ENCODE measurements at regions not wholly inside any gene's neighbourhood (a gene's known extent, or its start where the extent isn't known, plus 50 kb on each side); places are given as distances from the start of the nearest gene placed in this dataset.

- Histone ChIP-seq H3K27ac (no peak overlapping the region), H4K20me1 (ENCODE audit: insufficient read depth) (no peaks in the 10 kb centered on the region), H3K79me2 (ENCODE audit: insufficient read depth) (no peaks in the 10 kb centered on the region), H3K9me3 (ENCODE audit: low read depth) (no peaks in the 10 kb centered on the region), H3K9ac (no peak overlapping the region), H3K27me3 (replicated peaks; ENCODE audit: insufficient read depth) (no peaks in the 10 kb centered on the region), H3F3A (ENCODE audit: insufficient read depth) (no peaks in the 10 kb centered on the region), H3K4me1 (ENCODE audit: insufficient read depth) (no peaks in the 10 kb centered on the region), H2AFZ (no peak overlapping the region), H3K36me3 (ENCODE audit: low read depth) (no peaks in the 10 kb centered on the region), H3K9me2 (ENCODE audit: insufficient read depth) (no peaks in the 10 kb centered on the region), H3K4me2 (ENCODE audit: unreplicated experiment) (no peak overlapping the region), H3K4me3 (no peak overlapping the region)
- no peak for DNase-seq
- TF ChIP-seq EZH2phosphoT487 (IDR thresholded peaks at IDR 0.05; ENCODE audit: insufficient read depth, low read depth) (no peak), EZH2 (IDR thresholded peaks at IDR 0.05; ENCODE audit: insufficient read depth, poor library complexity, severe bottlenecking) (no peak)
- 46 to 52% methylated on average over 3 of the region's 3 CpGs for WGBS, 2 experiments (ENCODE audit: low coverage in 1 of 2, low lambda C conversion rate in 2 of 2, missing lambda C conversion rate in 2 of 2)
- in situ Hi-C loops (cut with MboI), result no loop called here
These were observed 74.1 kb upstream of the LRATD1 start for GRCh38 chr2:14558335-14558919.

- Histone ChIP-seq H3K4me2 (ENCODE audit: unreplicated experiment) (no peak overlapping the region), H3K9ac (no peak overlapping the region), H3F3A (ENCODE audit: insufficient read depth) (no peaks in the 10 kb centered on the region), H3K9me3 (ENCODE audit: low read depth) (no peaks in the 10 kb centered on the region), H2AFZ (no peak overlapping the region), H3K4me3 (no peak overlapping the region), H3K9me2 (ENCODE audit: insufficient read depth) (no peaks in the 10 kb centered on the region), H3K27me3 (replicated peaks; ENCODE audit: insufficient read depth) (no peaks in the 10 kb centered on the region), H3K4me1 (ENCODE audit: insufficient read depth) (no peaks in the 10 kb centered on the region), H3K27ac (no peak overlapping the region), H3K79me2 (ENCODE audit: insufficient read depth) (no peaks in the 10 kb centered on the region), H3K36me3 (ENCODE audit: low read depth) (no peaks in the 10 kb centered on the region), H4K20me1 (ENCODE audit: insufficient read depth) (no peaks in the 10 kb centered on the region)
- in situ Hi-C loops (cut with MboI), result no loop called here
- WGBS, 2 experiments (ENCODE audit: low coverage in 1 of 2, low lambda C conversion rate in 2 of 2, missing lambda C conversion rate in 2 of 2), result 36 to 52% methylated on average over 3 of the region's 3 CpGs
- TF ChIP-seq EZH2phosphoT487 (IDR thresholded peaks at IDR 0.05; ENCODE audit: insufficient read depth, low read depth) (no peak), EZH2 (IDR thresholded peaks at IDR 0.05; ENCODE audit: insufficient read depth, poor library complexity, severe bottlenecking) (no peak)
- no peak for DNase-seq
These were observed 71.8 kb upstream of the LRATD1 start for GRCh38 chr2:14560716-14561115.

DNA sequence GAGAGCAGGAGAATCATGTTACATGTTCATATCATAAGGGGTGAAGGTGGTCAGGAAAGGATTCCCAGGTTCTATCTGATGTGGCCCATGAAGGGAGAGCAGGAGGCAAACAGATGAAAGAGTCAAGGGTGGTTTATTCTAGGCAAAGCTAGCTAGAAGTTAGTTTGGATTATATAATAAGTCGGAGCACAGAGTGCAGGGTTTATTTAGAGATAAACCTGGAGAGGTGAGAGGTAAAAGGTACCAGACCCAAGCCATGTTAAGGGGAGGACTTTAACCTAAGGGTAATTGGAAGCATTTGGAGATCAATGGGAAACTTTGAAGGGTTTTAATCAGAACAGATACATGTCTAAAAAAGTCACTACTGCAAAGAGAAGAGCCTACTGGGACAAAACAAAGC, 69.2 kb upstream of the LRATD1 start:
- WGBS, 2 experiments (ENCODE audit: low coverage in 1 of 2, low lambda C conversion rate in 2 of 2, missing lambda C conversion rate in 2 of 2), result 18 to 21% methylated on average over 1 of the region's 1 CpG
- in situ Hi-C loops (cut with MboI), result no loop called here
- Histone ChIP-seq H3K27ac (no peak overlapping the region), H3F3A (ENCODE audit: insufficient read depth) (no peaks in the 10 kb centered on the region), H3K4me1 (ENCODE audit: insufficient read depth) (no peaks in the 10 kb centered on the region), H3K9me3 (ENCODE audit: low read depth) (no peaks in the 10 kb centered on the region), H3K9me2 (ENCODE audit: insufficient read depth) (no peaks in the 10 kb centered on the region), H4K20me1 (ENCODE audit: insufficient read depth) (no peaks in the 10 kb centered on the region), H3K27me3 (replicated peaks; ENCODE audit: insufficient read depth) (no peaks in the 10 kb centered on the region), H3K4me3 (no peak overlapping the region), H2AFZ (no peak overlapping the region), H3K36me3 (ENCODE audit: low read depth) (no peaks in the 10 kb centered on the region), H3K4me2 (ENCODE audit: unreplicated experiment) (no peak overlapping the region), H3K9ac (no peak overlapping the region), H3K79me2 (ENCODE audit: insufficient read depth) (no peaks in the 10 kb centered on the region)
- DNase-seq, result no peak
- TF ChIP-seq EZH2 (IDR thresholded peaks at IDR 0.05; ENCODE audit: insufficient read depth, poor library complexity, severe bottlenecking) (no peak), EZH2phosphoT487 (IDR thresholded peaks at IDR 0.05; ENCODE audit: insufficient read depth, low read depth) (no peak)

DNA sequence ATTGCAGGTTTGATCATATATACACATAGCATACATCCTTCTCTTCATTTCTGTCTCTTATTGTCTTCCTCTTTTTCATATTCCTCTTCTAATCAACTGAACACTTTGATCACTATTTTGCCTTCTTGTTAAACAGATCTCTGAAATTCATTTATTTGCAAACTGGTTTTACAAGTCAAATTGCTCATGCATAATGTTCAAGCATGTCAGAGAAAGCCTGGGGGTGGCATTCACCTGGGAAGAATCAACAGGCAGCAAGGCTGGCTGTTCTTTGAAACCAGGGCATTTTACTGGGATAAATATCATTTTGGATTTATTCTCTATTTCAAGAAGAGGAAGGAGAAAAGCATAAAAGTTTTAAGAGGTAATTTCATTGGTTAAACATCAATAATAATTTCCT, 66.9 kb upstream of the LRATD1 start:
- Histone ChIP-seq H3F3A (ENCODE audit: insufficient read depth) (no peaks in the 10 kb centered on the region), H4K20me1 (ENCODE audit: insufficient read depth) (no peaks in the 10 kb centered on the region), H3K9me3 (ENCODE audit: low read depth) (no peaks in the 10 kb centered on the region), H3K79me2 (ENCODE audit: insufficient read depth) (no peaks in the 10 kb centered on the region), H3K27me3 (replicated peaks; ENCODE audit: insufficient read depth) (no peaks in the 10 kb centered on the region), H3K4me2 (ENCODE audit: unreplicated experiment) (no peak overlapping the region), H3K4me1 (ENCODE audit: insufficient read depth) (no peaks in the 10 kb centered on the region), H3K36me3 (ENCODE audit: low read depth) (no peaks in the 10 kb centered on the region), H3K9ac (no peak overlapping the region), H2AFZ (no peak overlapping the region), H3K27ac (no peak overlapping the region), H3K9me2 (ENCODE audit: insufficient read depth) (no peaks in the 10 kb centered on the region), H3K4me3 (no peak overlapping the region)
- in situ Hi-C loops (cut with MboI), result no loop called here
- DNase-seq, result no peak
- no peak for TF ChIP-seq EZH2 (IDR thresholded peaks at IDR 0.05; ENCODE audit: insufficient read depth, poor library complexity, severe bottlenecking)
- TF ChIP-seq EZH2phosphoT487 (IDR thresholded peaks at IDR 0.05; ENCODE audit: insufficient read depth, low read depth), result no peak

GRCh38 chr2:14567561-14567960, 65.0 kb upstream of the LRATD1 start:
- Histone ChIP-seq H3F3A (ENCODE audit: insufficient read depth) (no peaks in the 10 kb centered on the region), H4K20me1 (ENCODE audit: insufficient read depth) (no peaks in the 10 kb centered on the region), H3K9ac (no peak overlapping the region), H3K4me2 (ENCODE audit: unreplicated experiment) (no peak overlapping the region), H3K4me3 (no peak overlapping the region), H3K9me3 (ENCODE audit: low read depth) (no peaks in the 10 kb centered on the region), H3K36me3 (ENCODE audit: low read depth) (no peaks in the 10 kb centered on the region), H3K4me1 (ENCODE audit: insufficient read depth) (no peaks in the 10 kb centered on the region), H3K79me2 (ENCODE audit: insufficient read depth) (no peaks in the 10 kb centered on the region), H3K27ac (no peak overlapping the region), H3K9me2 (ENCODE audit: insufficient read depth) (no peaks in the 10 kb centered on the region), H3K27me3 (replicated peaks; ENCODE audit: insufficient read depth) (no peaks in the 10 kb centered on the region), H2AFZ (no peak overlapping the region)
- no peak for DNase-seq
- TF ChIP-seq EZH2phosphoT487 (IDR thresholded peaks at IDR 0.05; ENCODE audit: insufficient read depth, low read depth) (no peak), EZH2 (IDR thresholded peaks at IDR 0.05; ENCODE audit: insufficient read depth, poor library complexity, severe bottlenecking) (no peak)
- WGBS, 2 experiments (ENCODE audit: low coverage in 1 of 2, low lambda C conversion rate in 2 of 2, missing lambda C conversion rate in 2 of 2), result 7 to 15% methylated on average over 1 of the region's 1 CpG
- in situ Hi-C loops (cut with MboI), result no loop called here

Data from GM23248 (cell line).